SJSA1 (cell line): ENCODE measurements at regions not wholly inside any gene's neighbourhood (a gene's known extent, or its start where the extent isn't known, plus 50 kb on each side); places are given as distances from the start of the nearest gene placed in this dataset.

Experiments used
- DNase-seq, 2 experiments: peaks; one replicate each; pipeline ENCODE4 v3.0.0-alpha.2; 2015 to 2020; ENCODE audit warnings: low spot score in 2 of 2, low read depth in 1 of 2
- H3K27ac ChIP-seq: fragments of 250-450 bp; sonication (Bioruptor Pico); 2 replicates; pipeline ENCODE4 v1.5.1; 2020; ENCODE audit warnings: mild to moderate bottlenecking, moderate library complexity
- H3K27me3 ChIP-seq: fragments of 250-450 bp; sonication (Bioruptor Pico); replicated peaks from 2 replicates; pipeline ENCODE4 v1.5.1; 2020; ENCODE audit warnings: mild to moderate bottlenecking, moderate library complexity
- H3K36me3 ChIP-seq: fragments of 250-450 bp; sonication (Bioruptor Pico); 2 replicates; pipeline ENCODE4 v1.5.1; 2020; ENCODE audit warnings: mild to moderate bottlenecking
- H3K4me1 ChIP-seq: fragments of 250-450 bp; sonication (Bioruptor Pico); replicated peaks from 2 replicates; pipeline ENCODE4 v1.6.1; 2021; ENCODE audit warnings: mild to moderate bottlenecking
- H3K4me3 ChIP-seq: fragments of 250-450 bp; sonication (Bioruptor Pico); 2 replicates; pipeline ENCODE4 v1.5.1; 2020; ENCODE audit warnings: mild to moderate bottlenecking
- H3K9me3 ChIP-seq: fragments of 250-450 bp; sonication (Bioruptor Pico); replicated peaks from 2 replicates; pipeline ENCODE4 v1.5.1; 2020; ENCODE audit warnings: mild to moderate bottlenecking

- H3K27me3 ChIP-seq, result no peaks in the 10 kb centered on the region
- DNase-seq, result no peak
- H3K4me3 ChIP-seq, result no peak overlapping the region
- H3K4me1 ChIP-seq, result no peaks in the 10 kb centered on the region
- no peaks in the 10 kb centered on the region for H3K36me3 ChIP-seq
- no peaks in the 10 kb centered on the region for H3K9me3 ChIP-seq
- H3K27ac ChIP-seq, result no peak overlapping the region
Observed at GRCh38 chr6:164303102-164303964, 888.8 kb downstream of the QKI start.

DNA sequence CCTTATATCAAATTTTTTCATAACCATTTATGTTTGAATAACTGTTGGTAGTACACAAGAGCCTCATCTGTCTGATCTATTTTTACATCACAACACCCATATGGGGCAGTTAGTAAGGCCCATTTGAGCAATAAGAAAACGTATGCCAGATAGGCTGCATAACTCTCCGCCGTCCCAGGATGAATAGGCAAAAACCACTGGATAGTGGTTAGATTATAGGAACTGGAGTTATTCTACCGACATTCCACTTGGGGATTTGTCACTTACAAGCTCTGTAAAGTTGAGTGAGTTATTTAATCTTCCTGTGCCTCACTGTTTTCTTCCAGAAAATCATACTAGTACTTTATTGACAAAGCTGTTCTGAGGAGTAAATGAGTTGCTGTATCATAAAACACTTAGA lies 881.9 kb downstream of the QKI start:
- peaks cover 2% of the 10 kb centered on the region for H3K9me3 ChIP-seq
- DNase-seq, result no peak
- no peak overlapping the region for H3K27ac ChIP-seq
- H3K27me3 ChIP-seq, result no peaks in the 10 kb centered on the region
- no peaks in the 10 kb centered on the region for H3K36me3 ChIP-seq
- H3K4me1 ChIP-seq, result no peaks in the 10 kb centered on the region
- H3K4me3 ChIP-seq, result no peak overlapping the region

DNA sequence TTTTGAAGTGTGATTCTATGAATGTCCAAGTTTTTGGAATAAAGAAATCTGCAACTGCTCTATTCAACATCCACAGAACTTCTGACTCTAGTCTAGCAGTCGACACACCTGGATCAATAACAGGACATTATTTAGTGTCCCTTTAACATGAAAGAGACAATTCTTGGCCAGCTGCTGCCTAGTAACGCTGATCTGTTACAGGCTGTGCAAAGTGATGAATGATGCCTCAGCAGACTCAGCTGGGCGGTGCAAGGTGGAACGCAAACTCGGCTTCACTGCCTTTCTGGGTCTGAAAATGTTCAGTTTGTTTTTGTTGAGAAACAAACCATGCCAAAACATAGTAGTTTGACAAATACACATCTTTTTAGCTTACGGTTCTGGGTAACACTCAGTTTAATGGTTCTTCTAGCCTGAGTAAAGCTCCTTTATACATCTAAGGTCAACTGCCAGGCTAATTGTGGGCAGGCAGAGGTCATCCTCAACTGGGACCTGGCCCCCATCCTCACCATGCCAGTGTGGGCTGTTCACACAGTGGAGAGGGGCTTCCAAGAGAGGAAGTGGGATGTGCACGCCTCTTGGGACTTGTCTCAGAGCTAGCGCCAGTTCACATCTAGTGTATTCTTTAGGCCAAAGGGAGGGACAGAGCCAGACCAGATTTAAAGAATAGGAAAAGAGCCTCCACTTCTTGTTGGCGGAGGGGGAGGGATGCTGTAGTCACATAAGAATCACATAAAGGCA lies 879.7 kb downstream of the QKI start:
- no peaks in the 10 kb centered on the region for H3K36me3 ChIP-seq
- no peak overlapping the region for H3K4me3 ChIP-seq
- DNase-seq, result no peak
- peaks cover 2% of the 10 kb centered on the region for H3K9me3 ChIP-seq
- no peaks in the 10 kb centered on the region for H3K27me3 ChIP-seq
- no peaks in the 10 kb centered on the region for H3K4me1 ChIP-seq
- H3K27ac ChIP-seq, result no peak overlapping the region

- no peak for DNase-seq
- H3K36me3 ChIP-seq, result no peaks in the 10 kb centered on the region
- peaks cover 2% of the 10 kb centered on the region for H3K9me3 ChIP-seq
- no peak overlapping the region for H3K4me3 ChIP-seq
- no peak overlapping the region for H3K27ac ChIP-seq
- H3K27me3 ChIP-seq, result no peaks in the 10 kb centered on the region
- no peaks in the 10 kb centered on the region for H3K4me1 ChIP-seq
Observed at GRCh38 chr6:164291224-164291623, 876.7 kb downstream of the QKI start.

DNA sequence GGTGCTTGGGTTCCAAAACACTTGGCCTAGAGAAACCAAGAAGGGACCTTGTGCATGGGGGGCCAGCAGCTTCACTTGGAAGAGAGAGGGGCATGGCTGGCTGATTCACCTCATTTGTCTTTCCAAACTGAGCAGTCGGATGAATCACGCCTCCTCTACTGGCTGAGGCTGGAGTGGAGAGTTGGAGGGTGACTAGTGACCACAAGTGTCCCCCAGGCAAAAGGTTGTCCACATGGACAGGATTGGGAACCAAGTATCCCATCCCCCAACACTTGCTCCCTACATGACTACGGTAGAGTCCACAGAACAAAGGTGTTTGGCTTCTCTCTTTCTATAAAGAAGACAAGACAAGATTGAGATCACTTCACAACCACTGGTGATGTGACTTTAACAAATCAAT lies 875.6 kb downstream of the QKI start:
- Histone ChIP-seq H3K4me3 (no peak overlapping the region), H3K4me1 (no peaks in the 10 kb centered on the region), H3K9me3 (peaks cover 2% of the 10 kb centered on the region; the same call in 1 of the 2 replicates), H3K27me3 (no peaks in the 10 kb centered on the region), H3K36me3 (no peaks in the 10 kb centered on the region), H3K27ac (no peak overlapping the region)
- no peak for DNase-seq

GRCh38 chr6:164286011-164286410 lies 871.5 kb downstream of the QKI start:
- Histone ChIP-seq H3K4me3 (no peak overlapping the region), H3K27ac (no peak overlapping the region), H3K27me3 (no peaks in the 10 kb centered on the region), H3K36me3 (no peaks in the 10 kb centered on the region), H3K9me3 (no peaks in the 10 kb centered on the region), H3K4me1 (no peaks in the 10 kb centered on the region)
- DNase-seq, result no peak

DNA sequence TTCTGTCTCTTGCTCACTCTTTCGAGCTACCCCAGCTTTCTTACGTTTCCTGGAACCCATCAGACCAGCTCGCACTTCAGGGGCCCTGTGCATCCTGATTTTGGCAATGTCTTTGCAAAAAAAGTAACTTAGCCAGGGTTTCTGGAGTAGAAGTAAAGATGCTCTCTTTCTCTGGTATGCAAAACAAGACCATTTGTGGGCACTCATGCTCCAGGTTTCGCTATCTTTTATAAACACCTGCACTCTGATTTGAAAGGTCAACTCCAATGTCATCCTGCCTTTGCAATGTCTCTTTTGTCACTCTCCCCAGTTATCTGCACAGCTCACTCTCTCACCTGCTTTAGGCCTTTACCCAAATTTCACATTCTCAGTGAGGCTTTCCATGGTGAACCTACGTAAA lies 869.1 kb downstream of the QKI start:
- DNase-seq, result no peak
- Histone ChIP-seq H3K4me1 (no peaks in the 10 kb centered on the region), H3K27ac (no peak overlapping the region), H3K36me3 (no peaks in the 10 kb centered on the region), H3K9me3 (no peaks in the 10 kb centered on the region), H3K27me3 (no peaks in the 10 kb centered on the region), H3K4me3 (no peak overlapping the region)

DNA sequence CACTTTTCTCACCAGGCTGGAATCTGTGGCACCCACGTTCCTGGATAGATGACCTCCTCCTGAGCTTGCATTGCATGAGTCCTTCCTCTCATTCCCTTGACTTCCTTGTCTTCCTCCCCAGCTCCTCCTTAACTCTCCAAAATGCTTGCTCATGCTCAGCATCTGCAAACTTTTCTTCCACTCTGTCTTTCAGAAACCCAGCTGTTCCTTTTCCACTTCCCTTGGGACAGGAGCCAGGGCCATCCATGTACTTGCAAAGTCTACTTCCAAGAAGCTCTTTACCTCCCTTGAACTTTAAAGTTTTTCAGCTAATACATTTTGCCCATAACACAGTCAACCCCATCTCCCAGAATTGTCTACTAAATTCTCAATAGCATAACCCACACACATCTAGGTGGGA lies 861.7 kb downstream of the QKI start:
- Histone ChIP-seq H3K4me3 (no peak overlapping the region), H3K27me3 (no peaks in the 10 kb centered on the region), H3K36me3 (no peaks in the 10 kb centered on the region), H3K4me1 (no peaks in the 10 kb centered on the region), H3K27ac (no peak overlapping the region), H3K9me3 (no peaks in the 10 kb centered on the region)
- DNase-seq, result no peak

DNA sequence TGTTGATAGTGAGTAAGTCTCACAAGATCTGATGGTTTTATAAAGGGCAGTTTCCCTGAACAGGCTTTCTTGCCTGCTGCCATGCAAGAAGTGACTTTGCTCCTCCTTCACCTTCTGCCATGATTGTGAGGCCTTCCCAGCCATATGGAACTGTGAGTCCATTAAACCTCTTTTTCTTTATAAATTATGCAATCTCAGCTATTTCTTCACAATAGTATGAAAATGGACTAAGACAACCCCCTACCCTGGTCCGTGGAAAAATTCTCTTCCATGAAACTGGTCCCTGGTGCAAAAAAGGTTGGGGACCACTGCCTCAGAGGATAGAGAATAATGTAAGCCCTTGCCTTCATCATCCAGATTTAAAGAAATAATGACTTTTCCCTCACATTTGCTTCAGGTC lies 861.3 kb downstream of the QKI start:
- no peak overlapping the region for H3K27ac ChIP-seq
- H3K9me3 ChIP-seq, result no peaks in the 10 kb centered on the region
- H3K27me3 ChIP-seq, result no peaks in the 10 kb centered on the region
- DNase-seq, result no peak
- H3K4me3 ChIP-seq, result no peak overlapping the region
- H3K4me1 ChIP-seq, result no peaks in the 10 kb centered on the region
- H3K36me3 ChIP-seq, result no peaks in the 10 kb centered on the region

DNA sequence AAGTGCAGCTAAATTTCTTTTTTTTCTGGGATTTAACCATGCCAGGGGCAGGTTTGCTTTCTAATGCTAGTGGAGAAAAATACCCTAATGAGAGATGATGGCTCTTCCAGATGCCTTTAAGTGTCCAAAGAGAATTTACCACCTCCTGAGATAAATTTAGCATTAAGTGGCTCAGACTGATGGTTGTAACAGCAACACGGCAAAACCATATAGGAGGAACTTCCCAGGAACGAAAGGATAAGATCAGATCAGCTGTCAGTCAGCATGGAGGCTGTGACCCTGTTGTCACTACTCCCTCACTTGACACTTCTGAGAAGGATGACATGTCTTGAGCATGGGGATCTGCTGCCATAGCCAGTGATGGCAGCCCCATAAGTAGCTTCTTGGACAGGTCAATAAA lies 860.0 kb downstream of the QKI start:
- no peaks in the 10 kb centered on the region for H3K9me3 ChIP-seq
- no peaks in the 10 kb centered on the region for H3K36me3 ChIP-seq
- no peak overlapping the region for H3K4me3 ChIP-seq
- no peaks in the 10 kb centered on the region for H3K4me1 ChIP-seq
- H3K27ac ChIP-seq, result no peak overlapping the region
- H3K27me3 ChIP-seq, result no peaks in the 10 kb centered on the region
- DNase-seq, result no peak

GRCh38 chr6:164273491-164273890 lies 859.0 kb downstream of the QKI start:
- Histone ChIP-seq H3K36me3 (no peaks in the 10 kb centered on the region), H3K4me3 (no peak overlapping the region), H3K27me3 (no peaks in the 10 kb centered on the region), H3K9me3 (no peaks in the 10 kb centered on the region), H3K27ac (no peak overlapping the region), H3K4me1 (no peaks in the 10 kb centered on the region)
- DNase-seq, result no peak

DNA sequence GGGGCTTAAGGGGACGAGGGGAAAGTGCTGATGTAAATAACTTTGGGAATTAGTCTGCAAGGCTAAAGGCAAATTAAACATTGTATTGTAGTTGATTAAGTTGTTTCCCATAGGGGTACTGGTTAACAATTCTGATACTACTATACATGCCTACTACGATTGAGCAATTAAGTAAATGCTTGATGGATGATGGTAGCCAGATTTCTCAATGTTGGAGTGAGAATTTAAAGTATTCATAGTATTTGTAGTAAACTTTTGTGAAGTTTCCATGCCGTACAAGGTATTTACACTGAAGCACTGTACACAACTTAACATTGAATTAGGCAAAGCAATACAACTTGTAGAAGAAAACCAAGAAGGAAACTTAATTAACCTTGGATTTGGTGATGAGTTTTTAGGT lies 852.3 kb downstream of the QKI start:
- H3K27ac ChIP-seq, result no peak overlapping the region
- no peak overlapping the region for H3K4me3 ChIP-seq
- no peaks in the 10 kb centered on the region for H3K9me3 ChIP-seq
- no peaks in the 10 kb centered on the region for H3K4me1 ChIP-seq
- no peaks in the 10 kb centered on the region for H3K27me3 ChIP-seq
- no peak for DNase-seq
- no peaks in the 10 kb centered on the region for H3K36me3 ChIP-seq

- Histone ChIP-seq H3K4me3 (no peak overlapping the region), H3K36me3 (no peaks in the 10 kb centered on the region), H3K4me1 (no peaks in the 10 kb centered on the region), H3K27me3 (no peaks in the 10 kb centered on the region), H3K9me3 (no peaks in the 10 kb centered on the region), H3K27ac (no peak overlapping the region)
- no peak for DNase-seq
Observed at GRCh38 chr6:164262348-164262747, 847.8 kb downstream of the QKI start.

DNA sequence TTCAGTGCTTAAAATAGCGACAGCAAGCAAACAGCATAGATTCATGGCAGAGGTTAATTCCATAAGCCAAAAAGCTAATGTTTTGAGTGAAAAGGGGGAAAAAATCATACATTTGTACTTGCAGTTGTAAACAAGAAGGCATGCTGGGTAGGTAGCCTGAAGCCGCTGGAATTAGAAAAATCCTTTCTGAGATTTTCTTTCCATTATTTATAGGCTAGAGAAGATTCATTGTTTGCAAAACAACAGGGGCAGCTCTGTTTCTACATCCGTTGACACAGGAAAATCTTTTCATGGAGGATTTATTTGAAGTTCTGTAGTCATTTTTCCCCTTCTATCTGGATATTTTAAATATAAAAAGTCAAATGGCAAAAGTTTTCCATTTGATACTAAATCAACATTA lies 843.9 kb downstream of the QKI start:
- Histone ChIP-seq H3K36me3 (no peaks in the 10 kb centered on the region), H3K4me3 (no peak overlapping the region), H3K27ac (no peak overlapping the region), H3K9me3 (no peaks in the 10 kb centered on the region), H3K4me1 (no peaks in the 10 kb centered on the region), H3K27me3 (no peaks in the 10 kb centered on the region)
- DNase-seq, result no peak
